HL-60 (cell line): ENCODE measurements at regions not wholly inside any gene's neighbourhood (a gene's known extent, or its start where the extent isn't known, plus 50 kb on each side); places are given as distances from the start of the nearest gene placed in this dataset.

Source experiments
- CTCF ChIP-seq: IDR thresholded peaks from one replicate; pipeline ENCODE4 v1.5.1; 2011; ENCODE audit warnings: low read length, control low read depth, inconsistent platforms; ENCODE audit not compliant: insufficient read depth
- POLR2AphosphoS5 ChIP-seq: IDR thresholded peaks from 2 replicates; pipeline ENCODE4 v1.6.1; 2012; ENCODE audit warnings: low read depth
- SPI1 ChIP-seq: IDR thresholded peaks from 2 replicates; pipeline ENCODE4 v1.6.1; 2012; ENCODE audit warnings: low read depth, mild to moderate bottlenecking, borderline replicate concordance
- TF ChIP-seq, protein P1 (sequence below): IDR thresholded peaks from 2 replicates; pipeline ENCODE4 v1.6.1; 2012; ENCODE audit warnings: low read depth; ENCODE audit not compliant: insufficient replicate concordance

- TF ChIP-seq CTCF: no peak
- TF ChIP-seq POLR2AphosphoS5: no peak
- TF ChIP-seq, protein P1, sequence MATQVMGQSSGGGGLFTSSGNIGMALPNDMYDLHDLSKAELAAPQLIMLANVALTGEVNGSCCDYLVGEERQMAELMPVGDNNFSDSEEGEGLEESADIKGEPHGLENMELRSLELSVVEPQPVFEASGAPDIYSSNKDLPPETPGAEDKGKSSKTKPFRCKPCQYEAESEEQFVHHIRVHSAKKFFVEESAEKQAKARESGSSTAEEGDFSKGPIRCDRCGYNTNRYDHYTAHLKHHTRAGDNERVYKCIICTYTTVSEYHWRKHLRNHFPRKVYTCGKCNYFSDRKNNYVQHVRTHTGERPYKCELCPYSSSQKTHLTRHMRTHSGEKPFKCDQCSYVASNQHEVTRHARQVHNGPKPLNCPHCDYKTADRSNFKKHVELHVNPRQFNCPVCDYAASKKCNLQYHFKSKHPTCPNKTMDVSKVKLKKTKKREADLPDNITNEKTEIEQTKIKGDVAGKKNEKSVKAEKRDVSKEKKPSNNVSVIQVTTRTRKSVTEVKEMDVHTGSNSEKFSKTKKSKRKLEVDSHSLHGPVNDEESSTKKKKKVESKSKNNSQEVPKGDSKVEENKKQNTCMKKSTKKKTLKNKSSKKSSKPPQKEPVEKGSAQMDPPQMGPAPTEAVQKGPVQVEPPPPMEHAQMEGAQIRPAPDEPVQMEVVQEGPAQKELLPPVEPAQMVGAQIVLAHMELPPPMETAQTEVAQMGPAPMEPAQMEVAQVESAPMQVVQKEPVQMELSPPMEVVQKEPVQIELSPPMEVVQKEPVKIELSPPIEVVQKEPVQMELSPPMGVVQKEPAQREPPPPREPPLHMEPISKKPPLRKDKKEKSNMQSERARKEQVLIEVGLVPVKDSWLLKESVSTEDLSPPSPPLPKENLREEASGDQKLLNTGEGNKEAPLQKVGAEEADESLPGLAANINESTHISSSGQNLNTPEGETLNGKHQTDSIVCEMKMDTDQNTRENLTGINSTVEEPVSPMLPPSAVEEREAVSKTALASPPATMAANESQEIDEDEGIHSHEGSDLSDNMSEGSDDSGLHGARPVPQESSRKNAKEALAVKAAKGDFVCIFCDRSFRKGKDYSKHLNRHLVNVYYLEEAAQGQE: no peak
- TF ChIP-seq SPI1: no peak
Observed at GRCh38 chr5:2598503-2598902, 153.0 kb downstream of the IRX2 start.
